Endothelial cell (in vitro differentiated cells): ENCODE measurements at regions not wholly inside any gene's neighbourhood (a gene's known extent, or its start where the extent isn't known, plus 50 kb on each side); places are given as distances from the start of the nearest gene placed in this dataset.

Experiments used
- DNase-seq: peaks from one replicate; pipeline ENCODE4 v3.0.0; 2021; ENCODE audit warnings: low spot score
- H3K27ac Mint-ChIP-seq: one replicate; pipeline ENCODE4 v1.8.0; 2021; ENCODE audit warnings: mixed read lengths, inconsistent platforms; ENCODE audit not compliant: unreplicated experiment
- H3K27me3 Mint-ChIP-seq: one replicate; pipeline ENCODE4 v1.8.0; 2021; ENCODE audit warnings: mild to moderate bottlenecking, moderate library complexity, mixed read lengths, inconsistent platforms; ENCODE audit not compliant: unreplicated experiment
- H3K36me3 Mint-ChIP-seq: one replicate; pipeline ENCODE4 v1.8.0; 2021; ENCODE audit warnings: mild to moderate bottlenecking, low read depth, mixed read lengths, inconsistent platforms; ENCODE audit not compliant: unreplicated experiment
- H3K4me1 Mint-ChIP-seq: one replicate; pipeline ENCODE4 v1.8.0; 2021; ENCODE audit warnings: mild to moderate bottlenecking, mixed read lengths, inconsistent platforms; ENCODE audit not compliant: unreplicated experiment
- H3K4me3 Mint-ChIP-seq: one replicate; pipeline ENCODE4 v1.8.0; 2021; ENCODE audit warnings: mild to moderate bottlenecking, mixed read lengths, inconsistent platforms; ENCODE audit not compliant: unreplicated experiment
- H3K9me3 Mint-ChIP-seq: one replicate; pipeline ENCODE4 v1.8.0; 2021; ENCODE audit warnings: mixed read lengths, inconsistent platforms; ENCODE audit not compliant: unreplicated experiment
- TF ChIP-seq, protein P1 (sequence below): fragments of 200-600 bp; sonication (generic); IDR thresholded peaks from one replicate; pipeline ENCODE4 v1.5.0; 2021; ENCODE audit warnings: antibody characterized with exemption; ENCODE audit not compliant: unreplicated experiment

DNA sequence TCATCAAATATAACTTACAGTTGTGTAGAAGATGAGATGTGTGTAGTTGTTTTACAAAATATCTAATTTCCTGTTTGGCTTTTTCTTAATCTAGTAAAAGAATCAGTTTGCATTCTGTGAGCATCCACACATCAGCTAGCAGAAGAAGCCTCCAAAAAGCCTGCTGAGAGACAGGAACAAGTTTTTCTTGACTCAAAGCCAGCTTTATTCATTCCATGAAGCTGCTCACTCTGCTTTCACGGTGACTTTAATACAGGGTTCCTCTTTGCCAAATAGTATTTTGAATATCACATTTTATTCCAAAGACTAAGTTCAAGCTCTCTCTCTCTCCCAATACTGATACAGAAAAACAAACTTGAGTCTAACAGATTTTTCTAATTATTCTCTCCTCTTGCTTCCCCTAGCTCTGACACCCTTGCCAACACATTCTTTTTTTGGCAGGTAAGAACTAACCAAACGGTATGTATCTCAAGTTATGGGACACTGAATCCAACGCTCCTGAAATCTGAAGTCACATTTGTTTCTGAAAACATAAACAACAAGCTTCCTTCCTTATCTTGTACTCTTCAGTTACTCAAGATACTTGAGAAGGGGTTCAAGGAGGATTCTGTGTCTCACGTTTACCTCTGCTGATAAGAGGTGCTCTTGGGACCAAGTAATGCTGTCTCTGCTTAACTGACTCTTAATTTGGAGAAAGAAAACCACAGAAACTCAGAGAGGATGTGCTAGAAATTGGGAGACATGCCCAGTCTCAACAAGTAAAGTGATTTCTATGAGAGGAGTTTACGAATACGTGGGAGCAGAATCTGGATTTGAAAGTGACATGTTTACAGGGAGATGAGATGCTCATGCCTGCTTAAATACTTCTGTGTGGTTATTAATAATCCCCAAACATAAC, 184.2 kb upstream of the SPTLC3 start:
- Mint-ChIP-seq H3K4me3 (no peak overlapping the region), H3K9me3 (no peaks in the 10 kb centered on the region), H3K4me1 (no peaks in the 10 kb centered on the region), H3K27ac (no peak overlapping the region), H3K36me3 (no peaks in the 10 kb centered on the region), H3K27me3 (peaks cover 1% of the 10 kb centered on the region)
- DNase-seq = no peak
- TF ChIP-seq, protein P1, sequence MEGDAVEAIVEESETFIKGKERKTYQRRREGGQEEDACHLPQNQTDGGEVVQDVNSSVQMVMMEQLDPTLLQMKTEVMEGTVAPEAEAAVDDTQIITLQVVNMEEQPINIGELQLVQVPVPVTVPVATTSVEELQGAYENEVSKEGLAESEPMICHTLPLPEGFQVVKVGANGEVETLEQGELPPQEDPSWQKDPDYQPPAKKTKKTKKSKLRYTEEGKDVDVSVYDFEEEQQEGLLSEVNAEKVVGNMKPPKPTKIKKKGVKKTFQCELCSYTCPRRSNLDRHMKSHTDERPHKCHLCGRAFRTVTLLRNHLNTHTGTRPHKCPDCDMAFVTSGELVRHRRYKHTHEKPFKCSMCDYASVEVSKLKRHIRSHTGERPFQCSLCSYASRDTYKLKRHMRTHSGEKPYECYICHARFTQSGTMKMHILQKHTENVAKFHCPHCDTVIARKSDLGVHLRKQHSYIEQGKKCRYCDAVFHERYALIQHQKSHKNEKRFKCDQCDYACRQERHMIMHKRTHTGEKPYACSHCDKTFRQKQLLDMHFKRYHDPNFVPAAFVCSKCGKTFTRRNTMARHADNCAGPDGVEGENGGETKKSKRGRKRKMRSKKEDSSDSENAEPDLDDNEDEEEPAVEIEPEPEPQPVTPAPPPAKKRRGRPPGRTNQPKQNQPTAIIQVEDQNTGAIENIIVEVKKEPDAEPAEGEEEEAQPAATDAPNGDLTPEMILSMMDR = no peak

- Mint-ChIP-seq H3K36me3 (no peaks in the 10 kb centered on the region), H3K4me1 (no peaks in the 10 kb centered on the region), H3K27ac (no peak overlapping the region), H3K27me3 (peaks cover 1% of the 10 kb centered on the region), H3K4me3 (no peak overlapping the region), H3K9me3 (no peaks in the 10 kb centered on the region)
- DNase-seq = no peak
- TF ChIP-seq, protein P1 = no peak
These were observed 183.6 kb upstream of the SPTLC3 start for GRCh38 chr20:12825226-12825595.

DNA sequence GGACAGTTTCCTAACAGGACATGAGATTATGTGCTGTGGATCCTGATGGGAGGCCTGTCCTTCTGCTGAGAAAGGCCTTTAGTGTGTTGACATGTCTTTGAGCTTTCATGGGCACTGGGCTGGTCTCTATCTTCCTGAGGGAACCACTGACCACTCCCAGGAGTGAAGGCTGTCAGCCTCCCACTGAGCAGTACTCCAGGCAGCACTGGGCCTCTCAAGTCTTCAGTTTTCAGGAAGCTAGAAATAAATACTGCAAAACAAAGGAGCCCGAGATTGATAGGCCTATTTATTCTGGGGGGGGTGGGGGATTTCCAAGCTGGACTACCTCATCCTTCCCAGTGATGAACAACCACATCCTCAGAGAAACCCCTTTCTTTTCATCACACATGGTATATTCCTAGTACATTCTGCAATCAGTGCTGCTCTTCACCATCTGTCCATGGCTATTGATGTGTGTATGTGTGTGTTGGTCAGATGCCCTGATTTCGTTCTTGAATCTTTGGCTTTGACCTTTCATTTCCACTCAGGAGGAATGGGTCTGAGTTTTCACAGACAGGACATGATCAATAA, 180.9 kb upstream of the SPTLC3 start:
- Mint-ChIP-seq H3K27ac (no peak overlapping the region), H3K36me3 (no peaks in the 10 kb centered on the region), H3K27me3 (no peaks in the 10 kb centered on the region), H3K4me3 (no peak overlapping the region), H3K9me3 (no peaks in the 10 kb centered on the region), H3K4me1 (peaks cover 2% of the 10 kb centered on the region)
- TF ChIP-seq, protein P1 = no peak
- DNase-seq = no peak

DNA sequence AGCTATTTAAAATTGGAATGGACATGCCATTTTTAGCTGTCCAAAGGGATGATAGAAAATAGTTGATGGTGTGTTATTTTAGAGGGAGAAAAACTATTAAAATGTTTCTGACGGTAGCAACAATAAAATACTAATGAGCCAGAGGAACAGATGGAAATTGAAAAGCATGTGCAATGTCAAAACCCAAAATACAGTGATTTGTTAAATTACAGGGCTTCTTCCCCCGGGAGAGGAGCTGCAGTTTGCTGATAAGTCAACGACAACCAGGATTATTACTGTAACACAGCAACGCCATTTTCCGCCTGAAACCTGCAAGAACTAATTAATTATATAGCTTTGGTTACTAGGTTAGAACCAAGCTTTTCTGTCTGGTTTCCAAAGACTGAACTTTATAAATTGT, 179.6 kb upstream of the SPTLC3 start:
- Mint-ChIP-seq H3K4me3 (no peak overlapping the region), H3K36me3 (no peaks in the 10 kb centered on the region), H3K9me3 (no peaks in the 10 kb centered on the region), H3K4me1 (peaks cover 2% of the 10 kb centered on the region), H3K27ac (no peak overlapping the region), H3K27me3 (no peaks in the 10 kb centered on the region)
- TF ChIP-seq, protein P1 = no peak
- DNase-seq = no peak

DNA sequence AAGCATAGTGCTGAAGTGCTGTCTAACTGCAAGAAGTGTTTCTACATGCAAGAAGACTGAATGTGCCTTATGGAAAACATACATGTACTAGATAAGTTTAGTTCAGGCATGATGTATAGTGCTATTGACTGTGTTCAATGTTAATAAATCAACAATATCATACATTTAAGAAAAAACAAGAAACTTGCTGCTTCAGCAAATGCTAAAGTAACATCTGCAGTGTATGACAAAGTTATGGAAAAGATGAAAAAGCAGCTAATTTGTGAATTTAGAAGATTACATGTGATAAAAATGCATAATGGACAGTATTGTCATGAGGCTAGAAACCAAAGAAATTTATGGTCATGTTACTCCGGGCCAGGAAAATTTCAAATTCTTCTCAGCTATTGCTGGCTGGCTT, 174.9 kb upstream of the SPTLC3 start:
- TF ChIP-seq, protein P1 = no peak
- Mint-ChIP-seq H3K4me3 (no peak overlapping the region), H3K4me1 (peaks cover 2% of the 10 kb centered on the region), H3K27me3 (peaks cover 2% of the 10 kb centered on the region), H3K36me3 (no peaks in the 10 kb centered on the region), H3K9me3 (no peaks in the 10 kb centered on the region), H3K27ac (no peak overlapping the region)
- no peak for DNase-seq
